SK-N-SH (cell line): ENCODE measurements at regions not wholly inside any gene's neighbourhood (a gene's known extent, or its start where the extent isn't known, plus 50 kb on each side); places are given as distances from the start of the nearest gene placed in this dataset.

Experiments
- CTCF ChIA-PET: fragments of 300-600, 350-600 bp; formaldehyde crosslinking; extraction: SDS; loops from one replicate; lab custom pipeline; 2021; lab: Yijun Ruan, JAX
- POLR2A ChIA-PET: fragments of 350-600 bp; sonication (Branson Sonifier 250); formaldehyde crosslinking; extraction: SDS; loops from one replicate; lab custom pipeline; 2020; ENCODE audit warnings: antibody characterized with exemption, inconsistent platforms; lab: Yijun Ruan, JAX
- DNase-seq: peaks from one replicate; pipeline ENCODE4 v3.0.0; 2012
- H2AFZ ChIP-seq: fragments of 200-600 bp; sonication (generic); 2 replicates; pipeline ENCODE4 v1.8.1; 2016; ENCODE audit warnings: antibody characterized with exemption, mild to moderate bottlenecking, low read depth
- H3F3A ChIP-seq: fragments of 200-600 bp; sonication (generic); replicated peaks from 2 replicates; pipeline ENCODE3; 2016; ENCODE audit warnings: antibody characterized with exemption, mild to moderate bottlenecking; ENCODE audit not compliant: insufficient read depth
- H3K27ac ChIP-seq, 2 experiments: fragments of 200-500 bp in 1 of 2; fragments of 200-600 bp in 1 of 2; sonication (Bioruptor generic) in 1 of 2; sonication (generic), shearing (Covaris generic) in 1 of 2; 2 replicates each; pipeline versions ENCODE4 v1.5.1 to v1.6.1; 2014 to 2016; ENCODE audit warnings: low read depth in 2 of 2, inconsistent platforms in 1 of 2, low read length in 1 of 2, mild to moderate bottlenecking in 1 of 2, mixed read lengths in 1 of 2
- H3K27me3 ChIP-seq: fragments of 200-600 bp; sonication (generic), shearing (Covaris generic); 2 replicates; pipeline ENCODE4 v1.6.1; 2016; ENCODE audit warnings: mixed run types; ENCODE audit not compliant: insufficient read depth
- H3K36me3 ChIP-seq, 2 experiments: fragments of 200-500 bp in 1 of 2; fragments of 200-600 bp in 1 of 2; sonication (Bioruptor generic) in 1 of 2; sonication (generic) in 1 of 2; replicated peaks in 1 of 2; 2 replicates each; pipeline versions ENCODE3 to v1.5.1; 2014 to 2016; ENCODE audit warnings: low read length in 1 of 2, mild to moderate bottlenecking in 1 of 2; ENCODE audit not compliant: insufficient read depth in 2 of 2, control insufficient read depth in 1 of 2
- H3K4me1 ChIP-seq, 2 experiments: fragments of 200-500 bp in 1 of 2; fragments of 200-600 bp in 1 of 2; sonication (Bioruptor generic) in 1 of 2; sonication (generic), shearing (Covaris generic) in 1 of 2; 2 replicates each; pipeline versions ENCODE4 v1.5.1 to v1.6.1; 2014 to 2016; ENCODE audit warnings: low read depth in 1 of 2, low read length in 1 of 2, mixed run types in 1 of 2; ENCODE audit not compliant: insufficient read depth in 2 of 2, control insufficient read depth in 1 of 2
- H3K4me2 ChIP-seq: fragments of 200-600 bp; sonication (generic), shearing (Covaris generic); 2 replicates; pipeline ENCODE4 v1.6.1; 2017; ENCODE audit warnings: mixed run types
- H3K4me3 ChIP-seq, 2 experiments: fragments of 200-500 bp in 1 of 2; fragments of 200-600 bp in 1 of 2; sonication (Bioruptor generic) in 1 of 2; sonication (generic), shearing (Covaris generic) in 1 of 2; 2 replicates each; pipeline versions ENCODE4 v1.5.1 to v1.8.1; 2014 to 2016; ENCODE audit warnings: low read depth in 2 of 2, inconsistent platforms in 1 of 2, low read length in 1 of 2, mild to moderate bottlenecking in 1 of 2, mixed read lengths in 1 of 2, moderate library complexity in 1 of 2
- H3K79me2 ChIP-seq: fragments of 200-600 bp; sonication (generic); 2 replicates; pipeline ENCODE4 v1.8.1; 2017; ENCODE audit warnings: mild to moderate bottlenecking; ENCODE audit not compliant: insufficient read depth
- H3K9ac ChIP-seq: fragments of 200-600 bp; sonication (generic); 2 replicates; pipeline ENCODE4 v1.6.1; 2017; ENCODE audit warnings: mixed run types
- H3K9me2 ChIP-seq: fragments of 200-600 bp; sonication (generic); 2 replicates; pipeline ENCODE4 v1.6.1; 2017; ENCODE audit warnings: mixed run types
- H3K9me3 ChIP-seq: fragments of 200-600 bp; sonication (generic); 2 replicates; pipeline ENCODE4 v1.6.1; 2017; ENCODE audit warnings: mixed run types, mild to moderate bottlenecking, moderate library complexity
- H4K20me1 ChIP-seq: fragments of 200-600 bp; sonication (generic); 2 replicates; pipeline ENCODE4 v1.6.1; 2017; ENCODE audit warnings: mild to moderate bottlenecking, mixed run types; ENCODE audit not compliant: insufficient read depth
- ELF1 ChIP-seq: IDR thresholded peaks from 2 replicates; pipeline ENCODE4 v1.4.0; 2012
- EZH2phosphoT487 ChIP-seq: fragments of 200-600 bp; sonication (generic); IDR thresholded peaks from 2 replicates; pipeline ENCODE4 v1.6.1; 2017; ENCODE audit warnings: low read depth, mixed run types, mild to moderate bottlenecking, antibody characterized with exemption, moderate library complexity, borderline replicate concordance
- FOXJ3 ChIP-seq: sonication (generic); formaldehyde crosslinking; IDR thresholded peaks from 2 replicates; pipeline ENCODE4 v1.5.1; 2020; ENCODE audit warnings: mild to moderate bottlenecking, missing genetic modification reagents
- JUND ChIP-seq: IDR thresholded peaks from 2 replicates; pipeline ENCODE4 v1.4.0; 2012
- MEF2A ChIP-seq: IDR thresholded peaks from 2 replicates; pipeline ENCODE4 v1.4.0; 2012; ENCODE audit warnings: low read depth, borderline replicate concordance
- MXI1 ChIP-seq: IDR thresholded peaks from 2 replicates; pipeline ENCODE4 v1.6.1; 2012; ENCODE audit warnings: mild to moderate bottlenecking, low read depth, low read length, improper control_type of control experiment
- PBX3 ChIP-seq: IDR thresholded peaks from 2 replicates; pipeline ENCODE4; 2012
- RAD21 ChIP-seq: IDR thresholded peaks from 2 replicates; pipeline ENCODE4 v1.6.1; 2012; ENCODE audit warnings: mild to moderate bottlenecking, low read length
- RCOR1 ChIP-seq: fragments of 150-350 bp; IDR thresholded peaks from 2 replicates; pipeline ENCODE4 v1.6.1; 2017; ENCODE audit warnings: antibody characterized with exemption, low read length
- SIN3A ChIP-seq: IDR thresholded peaks from 2 replicates; pipeline ENCODE4 v1.6.1; 2012; ENCODE audit warnings: low read depth, mild to moderate bottlenecking, low read length, moderate library complexity, borderline replicate concordance
- SMC3 ChIP-seq: IDR thresholded peaks from 2 replicates; pipeline ENCODE4 v1.6.1; 2012; ENCODE audit warnings: low read depth, low read length, improper control_type of control experiment
- TAF1 ChIP-seq: IDR thresholded peaks from 2 replicates; pipeline ENCODE4 v1.6.1; 2012; ENCODE audit warnings: low read depth, mild to moderate bottlenecking, low read length, moderate library complexity, borderline replicate concordance
- TEAD4 ChIP-seq: IDR thresholded peaks from 2 replicates; pipeline ENCODE4 v1.4.0; 2012; ENCODE audit warnings: mild to moderate bottlenecking, borderline replicate concordance; ENCODE audit not compliant: insufficient read depth
- USF2 ChIP-seq: fragments of 150-350 bp; IDR thresholded peaks from 2 replicates; pipeline ENCODE4 v1.6.1; 2017; ENCODE audit warnings: antibody characterized with exemption, low read length, low read depth, borderline replicate concordance
- ZBTB33 ChIP-seq: IDR thresholded peaks from 2 replicates; pipeline ENCODE4 v1.4.0; 2012; ENCODE audit warnings: low read depth, borderline replicate concordance
- WGBS: methylation state at CpG from one replicate; pipeline ENCODE4 v1.1.6; 2017; ENCODE audit warnings: low lambda C conversion rate; 5-methylcytosine and 5-hydroxymethylcytosine counted together

- ChIA-PET CTCF (interaction anchor here (0.6 kb wide), 1 partner anchor 15 kb away, joined by 3 read pairs; no protein-coding TSS in a partner anchor), POLR2A (no interaction called here)
- Histone ChIP-seq H2AFZ (no peak overlapping the region), H3K36me3 (no peaks in the 10 kb centered on the region), H4K20me1 (no peaks in the 10 kb centered on the region), H3K79me2 (no peaks in the 10 kb centered on the region), H3K9ac (no peak overlapping the region), H3K27ac (no peak overlapping the region), H3K4me3 (no peak overlapping the region), H3K27me3 (no peaks in the 10 kb centered on the region), H3K9me3 (no peaks in the 10 kb centered on the region), H3K9me2 (no peaks in the 10 kb centered on the region; the same call in 1 of the 2 replicates), H3K4me2 (no peak overlapping the region), H3K4me1 (no peaks in the 10 kb centered on the region), H3F3A (no peaks in the 10 kb centered on the region)
- 81% methylated on average over 6 of the region's 10 CpGs for WGBS
- no peak for DNase-seq
- no peak for TF ChIP-seq TEAD4
- no peak for TF ChIP-seq ELF1
- TF ChIP-seq FOXJ3, result no peak
- TF ChIP-seq TAF1, result no peak
- no peak for TF ChIP-seq MEF2A
- TF ChIP-seq PBX3, result no peak
- TF ChIP-seq USF2, result no peak
- no peak for TF ChIP-seq RAD21
- no peak for TF ChIP-seq EZH2phosphoT487
- no peak for TF ChIP-seq JUND
- TF ChIP-seq SIN3A, result no peak
Measured at GRCh38 chr13:65585346-65585745, 1644.8 kb downstream of the PCDH9 start.

- WGBS, result 82% methylated on average over 2 of the region's 2 CpGs
Measured at GRCh38 chr13:65584126-65584525, 1646.0 kb downstream of the PCDH9 start.

More at GRCh38 chr13:65584126-65584525, 1646.0 kb downstream of the PCDH9 start:
- ChIA-PET POLR2A (no interaction called here), CTCF (no interaction called here)
- Histone ChIP-seq H3K9me2 (no peaks in the 10 kb centered on the region; the same call in 1 of the 2 replicates), H3K36me3 (no peaks in the 10 kb centered on the region), H3F3A (no peaks in the 10 kb centered on the region), H3K9me3 (no peaks in the 10 kb centered on the region), H3K27ac (no peak overlapping the region), H2AFZ (no peak overlapping the region), H3K4me3 (no peak overlapping the region), H3K9ac (no peak overlapping the region), H3K27me3 (no peaks in the 10 kb centered on the region), H3K4me1 (no peaks in the 10 kb centered on the region), H4K20me1 (no peaks in the 10 kb centered on the region), H3K79me2 (no peaks in the 10 kb centered on the region), H3K4me2 (no peak overlapping the region)
- TF ChIP-seq MXI1 (no peak), ZBTB33 (no peak), JUND (no peak), SMC3 (no peak), EZH2phosphoT487 (no peak), PBX3 (no peak), RCOR1 (no peak), RAD21 (no peak), TEAD4 (no peak)
- no peak for DNase-seq
